ENCODE measurements at regions not wholly inside any gene's neighbourhood (a gene's known extent, or its start where the extent isn't known, plus 50 kb on each side); places are given as distances from the start of the nearest gene placed in this dataset.

GRCh38 chr6:67757465-67758033 is 877.5 kb upstream of the ADGRB3 start:
- Mint-ChIP-seq H3K4me3 (no peak overlapping the region), H3K4me1 (no peaks in the 10 kb centered on the region), H3K9me3 (peaks cover 9% of the 10 kb centered on the region), H3K36me3 (ENCODE audit: low read depth) (no peaks in the 10 kb centered on the region), H3K27me3 (no peaks in the 10 kb centered on the region), H3K27ac (no peak overlapping the region)
- DNase-seq (no peak), ATAC-seq (ENCODE audit: low read depth) (no peak)
- CTCF ChIA-PET: no interaction called here
- no peak for TF ChIP-seq CTCF (IDR thresholded peaks at IDR 0.05)
- intact Hi-C loops (cut with micrococcal nuclease): no loop called here
- POLR2A ChIA-PET: no interaction called here

DNA sequence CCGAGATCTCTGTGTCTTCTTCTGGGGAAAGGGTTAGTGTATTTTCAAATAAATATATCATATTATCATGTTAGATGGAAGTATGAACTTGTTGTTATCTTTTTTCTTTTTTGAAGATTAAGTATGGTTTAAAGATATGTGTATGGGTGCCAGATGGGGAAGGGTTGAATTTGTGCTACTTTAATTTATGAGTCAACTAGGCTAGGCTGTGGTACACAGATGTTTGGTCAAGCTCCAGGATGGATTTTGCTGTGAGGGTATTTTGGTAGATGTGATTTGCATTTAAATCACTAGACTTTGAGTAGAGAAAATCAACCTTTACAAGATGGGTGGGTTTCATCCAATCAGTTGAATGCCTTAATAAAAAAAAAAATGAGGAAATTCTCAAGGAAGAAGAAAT is 886.6 kb upstream of the ADGRB3 start:
- ChIA-PET POLR2A (no interaction called here), CTCF (no interaction called here)
- H3K27me3 Mint-ChIP-seq: no peaks in the 10 kb centered on the region
- ATAC-seq (ENCODE audit: low read depth) (no peak), DNase-seq (no peak)
- no peak overlapping the region for H3K27ac Mint-ChIP-seq
- no peak overlapping the region for H3K4me3 Mint-ChIP-seq
- H3K9me3 Mint-ChIP-seq: no peaks in the 10 kb centered on the region
- TF ChIP-seq CTCF (IDR thresholded peaks at IDR 0.05): no peak
- H3K4me1 Mint-ChIP-seq: no peaks in the 10 kb centered on the region
- H3K36me3 Mint-ChIP-seq (ENCODE audit: low read depth): no peaks in the 10 kb centered on the region
- intact Hi-C loops (cut with micrococcal nuclease): no loop called here

DNA sequence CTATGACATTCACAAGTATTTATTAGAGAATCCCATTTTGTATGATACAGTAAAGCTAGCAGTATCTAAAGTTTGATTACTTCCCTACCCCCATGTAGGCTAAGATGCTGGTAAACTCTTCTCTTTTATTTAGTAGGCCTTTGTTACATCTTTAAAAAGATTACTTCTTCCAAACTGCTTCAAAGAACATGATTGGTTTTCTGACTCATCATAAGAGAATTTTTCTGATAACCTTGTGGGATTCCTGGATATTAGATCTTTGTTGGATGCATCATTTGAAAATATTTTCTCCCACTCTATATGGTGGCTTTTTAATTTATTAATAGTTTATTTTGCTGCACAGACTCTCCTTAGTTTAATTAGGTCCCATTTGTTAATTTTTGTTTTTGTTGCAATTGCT is 898.3 kb upstream of the ADGRB3 start:
- ATAC-seq (ENCODE audit: low read depth): no peak
- H3K4me1 Mint-ChIP-seq: no peaks in the 10 kb centered on the region
- H3K4me3 Mint-ChIP-seq: no peak overlapping the region
- no peak overlapping the region for H3K27ac Mint-ChIP-seq
- peaks cover 12% of the 10 kb centered on the region for H3K9me3 Mint-ChIP-seq
- H3K36me3 Mint-ChIP-seq (ENCODE audit: low read depth): no peaks in the 10 kb centered on the region
- H3K27me3 Mint-ChIP-seq: no peaks in the 10 kb centered on the region
- no peak for DNase-seq
- intact Hi-C loops (cut with micrococcal nuclease): no loop called here
- no peak for TF ChIP-seq CTCF (IDR thresholded peaks at IDR 0.05)
- POLR2A ChIA-PET: no interaction called here
- CTCF ChIA-PET: no interaction called here

DNA sequence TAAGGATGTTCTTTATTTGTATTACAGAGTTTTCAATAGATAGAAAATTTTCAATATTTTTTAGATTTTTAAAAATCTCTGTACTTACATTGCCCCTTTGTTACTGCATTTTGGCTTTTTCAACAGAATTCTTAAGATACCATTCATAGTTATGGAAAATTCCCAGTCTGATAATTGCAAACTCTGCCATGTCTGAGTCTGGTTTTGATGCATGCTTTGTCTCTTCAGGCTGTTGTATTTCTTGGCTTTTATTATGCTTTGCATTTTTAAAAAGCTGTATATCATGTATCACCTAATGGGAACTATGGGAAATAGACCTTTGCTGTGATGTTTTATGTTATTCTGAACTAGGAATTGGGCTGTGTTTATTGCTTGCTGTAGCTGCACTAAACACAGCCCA is 898.9 kb upstream of the ADGRB3 start:
- Mint-ChIP-seq H3K27me3 (no peaks in the 10 kb centered on the region), H3K4me3 (no peak overlapping the region), H3K27ac (no peak overlapping the region), H3K4me1 (no peaks in the 10 kb centered on the region), H3K9me3 (peaks cover 12% of the 10 kb centered on the region), H3K36me3 (ENCODE audit: low read depth) (no peaks in the 10 kb centered on the region)
- intact Hi-C loops (cut with micrococcal nuclease): no loop called here
- TF ChIP-seq CTCF (IDR thresholded peaks at IDR 0.05): no peak
- ATAC-seq (ENCODE audit: low read depth): no peak
- CTCF ChIA-PET: no interaction called here
- no peak for DNase-seq
- POLR2A ChIA-PET: no interaction called here

DNA sequence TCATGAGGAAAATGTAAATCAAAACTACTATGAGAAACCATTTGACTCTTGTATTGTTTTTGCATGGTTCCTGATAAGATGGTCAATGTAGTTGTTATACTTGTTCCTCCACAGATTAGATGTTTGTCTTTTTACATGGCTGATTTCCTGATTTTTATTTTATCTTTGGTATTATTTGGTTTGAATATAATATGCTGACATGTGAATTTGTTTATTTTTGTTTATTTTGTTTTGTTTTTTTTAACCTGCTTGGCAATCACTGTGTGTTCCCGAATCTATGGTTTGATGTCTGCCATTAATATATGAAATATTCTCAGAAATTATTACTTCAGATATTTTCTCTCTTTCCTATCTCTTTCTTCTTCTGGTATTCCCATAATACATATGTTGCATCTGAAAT is 899.5 kb upstream of the ADGRB3 start:
- Mint-ChIP-seq H3K4me3 (no peak overlapping the region), H3K27ac (no peak overlapping the region), H3K4me1 (no peaks in the 10 kb centered on the region), H3K27me3 (no peaks in the 10 kb centered on the region), H3K36me3 (ENCODE audit: low read depth) (no peaks in the 10 kb centered on the region), H3K9me3 (peaks cover 12% of the 10 kb centered on the region)
- CTCF ChIA-PET: no interaction called here
- no peak for DNase-seq
- intact Hi-C loops (cut with micrococcal nuclease): no loop called here
- ATAC-seq (ENCODE audit: low read depth): no peak
- no peak for TF ChIP-seq CTCF (IDR thresholded peaks at IDR 0.05)
- POLR2A ChIA-PET: no interaction called here

Measured in activated B cell treated with CpG ODN at 0.5 μM for 24 hours (primary cell).